ENCODE measurements at regions not wholly inside any gene's neighbourhood (a gene's known extent, or its start where the extent isn't known, plus 50 kb on each side); places are given as distances from the start of the nearest gene placed in this dataset.

- H3K27me3 Mint-ChIP-seq, result peaks cover 13% of the 10 kb centered on the region
- TF ChIP-seq, protein P1, sequence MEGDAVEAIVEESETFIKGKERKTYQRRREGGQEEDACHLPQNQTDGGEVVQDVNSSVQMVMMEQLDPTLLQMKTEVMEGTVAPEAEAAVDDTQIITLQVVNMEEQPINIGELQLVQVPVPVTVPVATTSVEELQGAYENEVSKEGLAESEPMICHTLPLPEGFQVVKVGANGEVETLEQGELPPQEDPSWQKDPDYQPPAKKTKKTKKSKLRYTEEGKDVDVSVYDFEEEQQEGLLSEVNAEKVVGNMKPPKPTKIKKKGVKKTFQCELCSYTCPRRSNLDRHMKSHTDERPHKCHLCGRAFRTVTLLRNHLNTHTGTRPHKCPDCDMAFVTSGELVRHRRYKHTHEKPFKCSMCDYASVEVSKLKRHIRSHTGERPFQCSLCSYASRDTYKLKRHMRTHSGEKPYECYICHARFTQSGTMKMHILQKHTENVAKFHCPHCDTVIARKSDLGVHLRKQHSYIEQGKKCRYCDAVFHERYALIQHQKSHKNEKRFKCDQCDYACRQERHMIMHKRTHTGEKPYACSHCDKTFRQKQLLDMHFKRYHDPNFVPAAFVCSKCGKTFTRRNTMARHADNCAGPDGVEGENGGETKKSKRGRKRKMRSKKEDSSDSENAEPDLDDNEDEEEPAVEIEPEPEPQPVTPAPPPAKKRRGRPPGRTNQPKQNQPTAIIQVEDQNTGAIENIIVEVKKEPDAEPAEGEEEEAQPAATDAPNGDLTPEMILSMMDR (IDR thresholded peaks at IDR 0.05), result no peak
- intact Hi-C loops (cut with micrococcal nuclease), result no loop called here
- H3K4me3 Mint-ChIP-seq, result no peak overlapping the region
- POLR2A ChIA-PET, result no interaction called here
- H3K36me3 Mint-ChIP-seq (ENCODE audit: low read depth), result no peaks in the 10 kb centered on the region
- H3K9me3 Mint-ChIP-seq, result no peaks in the 10 kb centered on the region
- no peak for ATAC-seq
- no peaks in the 10 kb centered on the region for H3K4me1 Mint-ChIP-seq (ENCODE audit: low read depth)
- CTCF ChIA-PET, result no interaction called here
- no peak overlapping the region for H3K27ac Mint-ChIP-seq
- no peak for DNase-seq
Measured at GRCh38 chr2:106618614-106619013, 131.4 kb downstream of the CD8B2 start.

DNA sequence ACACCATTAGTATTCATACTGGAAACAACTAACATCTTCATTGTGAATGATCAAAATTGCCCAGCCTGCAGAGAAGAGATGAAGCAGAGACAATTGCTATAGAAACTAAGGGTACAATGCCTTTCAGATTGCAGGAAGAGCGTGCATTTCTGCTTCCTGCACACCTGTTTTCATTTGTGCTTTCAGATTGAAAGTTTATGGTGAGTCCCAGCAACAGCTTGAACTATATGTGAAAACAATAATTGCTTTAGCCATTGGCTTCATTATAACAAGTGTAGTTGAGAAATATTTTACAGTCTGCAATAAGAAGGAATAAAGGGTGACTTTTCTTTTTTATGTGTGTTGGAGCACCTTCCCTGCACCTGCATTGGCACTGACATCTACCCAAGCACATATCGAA is 136.3 kb downstream of the CD8B2 start:
- TF ChIP-seq, protein P1 (IDR thresholded peaks at IDR 0.05), result no peak
- ChIA-PET POLR2A (no interaction called here), CTCF (no interaction called here)
- Mint-ChIP-seq H3K9me3 (peaks cover 7% of the 10 kb centered on the region), H3K27me3 (peaks cover 19% of the 10 kb centered on the region), H3K27ac (no peak overlapping the region), H3K4me1 (ENCODE audit: low read depth) (no peaks in the 10 kb centered on the region), H3K4me3 (no peak overlapping the region), H3K36me3 (ENCODE audit: low read depth) (no peaks in the 10 kb centered on the region)
- no peak for ATAC-seq
- no peak for DNase-seq
- intact Hi-C loops (cut with micrococcal nuclease), result no loop called here

DNA sequence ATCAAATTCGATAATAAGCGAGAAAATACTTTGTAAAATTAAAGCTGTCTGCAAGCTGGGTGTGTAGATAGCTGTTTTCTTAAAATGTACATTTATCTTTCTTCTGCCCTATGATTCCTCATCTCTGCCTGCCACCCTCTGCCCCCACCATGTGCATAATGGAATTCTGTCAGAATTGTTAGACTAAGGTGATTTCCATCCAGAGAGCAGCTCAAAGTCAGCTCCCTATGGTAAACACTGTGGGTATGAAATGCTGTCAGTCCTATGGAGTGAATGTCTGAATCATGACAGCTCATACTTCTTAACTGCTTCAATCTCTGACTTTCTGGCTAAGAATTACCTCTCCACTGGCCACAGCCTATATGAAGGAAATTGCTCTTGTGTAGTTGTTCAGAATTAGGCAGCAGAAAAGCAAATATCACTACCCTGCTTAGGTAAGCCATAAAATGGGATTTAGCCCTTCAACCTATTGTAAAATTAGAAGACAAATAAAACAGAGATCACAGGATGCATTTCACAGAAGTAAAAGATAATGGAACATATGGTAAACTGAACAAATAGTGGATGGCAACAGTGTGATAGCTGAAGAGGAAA is 137.7 kb downstream of the CD8B2 start:
- TF ChIP-seq, protein P1 (IDR thresholded peaks at IDR 0.05), result no peak
- no peak overlapping the region for H3K4me3 Mint-ChIP-seq
- peaks cover 10% of the 10 kb centered on the region for H3K9me3 Mint-ChIP-seq
- ATAC-seq, result no peak
- ChIA-PET CTCF (no interaction called here), POLR2A (no interaction called here)
- no peak for DNase-seq
- no peaks in the 10 kb centered on the region for H3K4me1 Mint-ChIP-seq (ENCODE audit: low read depth)
- peaks cover 20% of the 10 kb centered on the region for H3K27me3 Mint-ChIP-seq
- intact Hi-C loops (cut with micrococcal nuclease), result no loop called here
- H3K36me3 Mint-ChIP-seq (ENCODE audit: low read depth), result no peaks in the 10 kb centered on the region
- no peak overlapping the region for H3K27ac Mint-ChIP-seq

DNA sequence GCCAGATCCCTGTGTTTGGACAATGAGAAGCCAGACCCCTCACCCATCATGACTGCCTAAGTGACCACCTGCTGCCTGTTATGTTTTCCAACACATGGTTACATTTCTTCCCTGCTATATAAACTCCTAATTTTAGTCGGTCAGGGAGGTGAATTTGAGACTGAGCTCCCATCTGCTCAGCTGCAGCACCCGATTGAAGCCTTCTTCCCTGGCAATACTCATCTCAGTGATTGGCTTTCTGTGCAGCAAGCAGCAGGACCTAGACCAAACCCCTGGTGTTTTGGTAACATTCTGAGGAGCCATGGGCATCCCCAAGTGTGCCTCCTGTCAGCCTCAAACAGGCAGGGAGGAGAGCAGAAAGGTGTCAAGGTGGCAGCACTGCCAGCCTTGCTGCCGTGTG is 141.2 kb downstream of the CD8B2 start:
- no peak for ATAC-seq
- H3K9me3 Mint-ChIP-seq, result peaks cover 10% of the 10 kb centered on the region
- H3K36me3 Mint-ChIP-seq (ENCODE audit: low read depth), result no peaks in the 10 kb centered on the region
- TF ChIP-seq, protein P1 (IDR thresholded peaks at IDR 0.05), result no peak
- no peak overlapping the region for H3K4me3 Mint-ChIP-seq
- intact Hi-C loops (cut with micrococcal nuclease), result no loop called here
- H3K4me1 Mint-ChIP-seq (ENCODE audit: low read depth), result no peaks in the 10 kb centered on the region
- ChIA-PET CTCF (no interaction called here), POLR2A (no interaction called here)
- H3K27me3 Mint-ChIP-seq, result peaks cover 15% of the 10 kb centered on the region
- H3K27ac Mint-ChIP-seq, result no peak overlapping the region
- no peak for DNase-seq

DNA sequence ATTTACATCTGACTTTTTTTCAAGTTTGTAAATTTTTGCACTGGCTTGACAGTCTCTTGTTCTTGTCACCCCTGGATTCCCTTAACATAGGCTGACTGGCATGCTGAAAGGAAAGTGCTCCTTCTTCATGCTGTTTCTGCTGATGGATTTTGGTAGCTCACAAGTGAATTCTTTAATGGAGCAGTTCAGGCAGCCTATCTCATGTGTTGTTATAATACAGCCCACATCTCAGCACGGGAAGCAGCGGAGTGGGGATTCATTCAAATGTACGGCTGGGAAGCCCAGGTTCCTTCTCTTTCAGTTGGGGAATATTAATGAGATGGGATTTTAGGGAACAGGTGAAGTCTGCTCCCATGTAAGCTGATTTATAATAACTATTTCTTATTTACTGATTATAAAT is 142.8 kb downstream of the CD8B2 start:
- peaks cover 12% of the 10 kb centered on the region for H3K27me3 Mint-ChIP-seq
- DNase-seq (no peak), ATAC-seq (no peak)
- no peaks in the 10 kb centered on the region for H3K36me3 Mint-ChIP-seq (ENCODE audit: low read depth)
- no peak overlapping the region for H3K27ac Mint-ChIP-seq
- no peak overlapping the region for H3K4me3 Mint-ChIP-seq
- POLR2A ChIA-PET, result no interaction called here
- no peaks in the 10 kb centered on the region for H3K4me1 Mint-ChIP-seq (ENCODE audit: low read depth)
- CTCF ChIA-PET, result no interaction called here
- intact Hi-C loops (cut with micrococcal nuclease), result no loop called here
- TF ChIP-seq, protein P1 (IDR thresholded peaks at IDR 0.05), result no peak
- peaks cover 10% of the 10 kb centered on the region for H3K9me3 Mint-ChIP-seq
